Lower leg skin (tissue), 4 donors: ENCODE measurements at regions not wholly inside any gene's neighbourhood (a gene's known extent, or its start where the extent isn't known, plus 50 kb on each side); places are given as distances from the start of the nearest gene placed in this dataset.

Experiments used
- DNase-seq, 2 donors: peaks; one replicate each; pipeline ENCODE4 v3.0.0-alpha.2; 2019; ENCODE audit warnings: low spot score in 2 of 2
- H3K4me3 ChIP-seq: fragments of 200-600 bp; sonication (generic); 2 replicates; pipeline ENCODE4 v1.5.1; 2017; ENCODE audit warnings: mild to moderate bottlenecking, low read depth; ENCODE audit not compliant: poor library complexity, severe bottlenecking
- POLR2A ChIP-seq, 2 donors: fragments of 450-650 bp; IDR thresholded peaks; one replicate each; pipeline ENCODE4 v1.6.1; 2016 to 2017; ENCODE audit warnings: antibody characterized with exemption in 2 of 2, mild to moderate bottlenecking in 1 of 2, moderate library complexity in 1 of 2
- WGBS, 2 donors: methylation state at CpG; one replicate each; pipeline ENCODE4 v1.1.5; 2018; 5-methylcytosine and 5-hydroxymethylcytosine counted together
- intact Hi-C: fragments of 100-400 bp; cut with DNase I; formaldehyde crosslinking; loops from one replicate; pipeline ENCODE4 v1.15.0; 2023; ENCODE audit warnings: low total_unique reads
- TF ChIP-seq, protein P1 (sequence below), 3 donors: fragments of 450-650 bp; IDR thresholded peaks; one replicate each; pipeline ENCODE4 v1.5.1; 2016; ENCODE audit warnings: antibody characterized with exemption in 3 of 3, mild to moderate bottlenecking in 3 of 3, moderate library complexity in 2 of 3

GRCh38 chr3:72129501-72130094 is 344.6 kb upstream of the PROK2 start:
- 40 to 53% methylated on average over 5 of the region's 5 CpGs for WGBS, 2 donors
- intact Hi-C loops: no loop called here
- no peak for TF ChIP-seq POLR2A (IDR thresholded peaks at IDR 0.05)
- TF ChIP-seq, protein P1, sequence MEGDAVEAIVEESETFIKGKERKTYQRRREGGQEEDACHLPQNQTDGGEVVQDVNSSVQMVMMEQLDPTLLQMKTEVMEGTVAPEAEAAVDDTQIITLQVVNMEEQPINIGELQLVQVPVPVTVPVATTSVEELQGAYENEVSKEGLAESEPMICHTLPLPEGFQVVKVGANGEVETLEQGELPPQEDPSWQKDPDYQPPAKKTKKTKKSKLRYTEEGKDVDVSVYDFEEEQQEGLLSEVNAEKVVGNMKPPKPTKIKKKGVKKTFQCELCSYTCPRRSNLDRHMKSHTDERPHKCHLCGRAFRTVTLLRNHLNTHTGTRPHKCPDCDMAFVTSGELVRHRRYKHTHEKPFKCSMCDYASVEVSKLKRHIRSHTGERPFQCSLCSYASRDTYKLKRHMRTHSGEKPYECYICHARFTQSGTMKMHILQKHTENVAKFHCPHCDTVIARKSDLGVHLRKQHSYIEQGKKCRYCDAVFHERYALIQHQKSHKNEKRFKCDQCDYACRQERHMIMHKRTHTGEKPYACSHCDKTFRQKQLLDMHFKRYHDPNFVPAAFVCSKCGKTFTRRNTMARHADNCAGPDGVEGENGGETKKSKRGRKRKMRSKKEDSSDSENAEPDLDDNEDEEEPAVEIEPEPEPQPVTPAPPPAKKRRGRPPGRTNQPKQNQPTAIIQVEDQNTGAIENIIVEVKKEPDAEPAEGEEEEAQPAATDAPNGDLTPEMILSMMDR (IDR thresholded peaks at IDR 0.05): no peak
- H3K4me3 ChIP-seq: no peak overlapping the region
- no peak for DNase-seq

DNA sequence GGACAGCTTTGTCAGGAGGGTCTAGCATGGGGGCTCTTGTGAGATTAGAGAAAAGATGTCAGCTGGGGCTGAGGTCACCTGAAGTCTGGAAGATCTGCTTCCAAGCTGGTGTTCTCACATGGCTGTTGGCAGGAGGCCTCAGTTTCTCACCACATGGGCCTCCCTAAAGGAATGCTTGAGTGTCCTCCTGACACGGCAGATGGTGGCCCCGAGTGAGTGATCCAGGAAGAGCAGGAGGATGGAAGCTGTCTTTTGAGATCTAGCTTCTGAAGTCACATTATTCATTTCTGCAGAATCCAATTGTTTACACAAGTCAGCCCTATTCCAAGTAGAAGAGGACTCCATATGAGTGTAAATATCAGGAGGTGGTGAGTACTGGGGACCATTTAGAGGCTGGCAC is 344.0 kb upstream of the PROK2 start:
- TF ChIP-seq POLR2A (IDR thresholded peaks at IDR 0.05): no peak
- TF ChIP-seq, protein P1 (IDR thresholded peaks at IDR 0.05): no peak
- DNase-seq: no peak
- 63 to 68% methylated on average over 2 of the region's 2 CpGs for WGBS, 2 donors
- intact Hi-C loops: no loop called here
- no peak overlapping the region for H3K4me3 ChIP-seq

- DNase-seq: no peak
- no peak overlapping the region for H3K4me3 ChIP-seq
- 85 to 87% methylated on average over 3 of the region's 3 CpGs for WGBS, 2 donors
- intact Hi-C loops: no loop called here
- TF ChIP-seq POLR2A (IDR thresholded peaks at IDR 0.05): no peak
- TF ChIP-seq, protein P1 (IDR thresholded peaks at IDR 0.05): no peak
Observed at GRCh38 chr3:72127844-72128243, 342.9 kb upstream of the PROK2 start.

DNA sequence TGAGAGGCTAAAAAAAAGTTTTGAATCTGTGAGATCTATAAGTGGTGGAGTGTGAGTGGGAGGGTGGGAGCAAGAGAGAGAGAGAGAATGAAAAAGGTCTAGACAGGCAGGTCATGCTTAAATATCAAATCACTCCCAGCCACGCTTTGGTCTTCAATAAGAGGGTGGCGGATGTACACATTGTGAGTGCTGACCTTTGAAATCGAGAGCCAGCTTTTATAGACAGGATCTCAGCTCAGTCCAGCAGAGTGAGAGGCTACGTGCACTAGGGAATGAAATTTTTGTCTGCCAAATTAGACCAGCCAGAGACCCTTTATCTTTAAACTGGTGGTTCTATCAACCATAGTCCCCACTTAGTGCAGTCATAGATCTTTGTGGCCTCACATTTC is 342.3 kb upstream of the PROK2 start:
- intact Hi-C loops: no loop called here
- no peak overlapping the region for H3K4me3 ChIP-seq
- WGBS, 2 donors: 83 to 93% methylated on average over 4 of the region's 4 CpGs
- no peak for DNase-seq
- TF ChIP-seq, protein P1 (IDR thresholded peaks at IDR 0.05): no peak
- no peak for TF ChIP-seq POLR2A (IDR thresholded peaks at IDR 0.05)

- WGBS, 2 donors: 88 to 89% methylated on average over 8 of the region's 8 CpGs
Observed at GRCh38 chr3:72126441-72127223, 341.7 kb upstream of the PROK2 start.

More at GRCh38 chr3:72126441-72127223, 341.7 kb upstream of the PROK2 start:
- TF ChIP-seq, protein P1 (IDR thresholded peaks at IDR 0.05): no peak
- TF ChIP-seq POLR2A (IDR thresholded peaks at IDR 0.05): no peak
- DNase-seq: no peak
- intact Hi-C loops: no loop called here
- no peak overlapping the region for H3K4me3 ChIP-seq
